ENCODE measurements at regions not wholly inside any gene's neighbourhood (a gene's known extent, or its start where the extent isn't known, plus 50 kb on each side); places are given as distances from the start of the nearest gene placed in this dataset.

DNA sequence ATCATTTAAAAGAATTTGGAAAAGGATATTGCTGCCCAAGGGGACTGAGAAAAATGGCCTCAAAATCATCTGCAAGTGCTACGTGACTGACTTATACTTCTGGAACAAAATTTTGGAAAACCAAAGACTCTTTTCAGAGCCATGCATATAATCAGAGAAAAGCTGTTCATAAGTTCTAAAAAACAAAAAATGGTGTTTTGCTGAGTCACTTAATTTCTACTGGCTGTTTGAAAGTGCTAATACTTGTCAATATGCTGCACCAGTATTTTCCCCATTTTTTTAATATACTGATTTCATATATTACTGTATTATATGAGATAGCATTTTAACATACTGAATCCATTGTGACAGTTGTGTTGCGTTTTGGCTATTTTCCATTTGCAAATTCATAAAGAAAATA is 61.5 kb upstream of the ZMAT1 start:
- Histone ChIP-seq H3K4me3 (no peak overlapping the region), H3K36me3 (no peaks in the 10 kb centered on the region), H3K27ac (no peak overlapping the region), H3K27me3 (replicated peaks; ENCODE audit: insufficient read depth) (no peaks in the 10 kb centered on the region), H3K4me1 (replicated peaks) (no peaks in the 10 kb centered on the region), H3K9me3 (no peaks in the 10 kb centered on the region)
- intact Hi-C loops (cut with DNase I): no loop called here
- DNase-seq (ENCODE audit: low spot score): no peak
- TF ChIP-seq POLR2A (IDR thresholded peaks at IDR 0.05) (no peak), POLR2AphosphoS5 (IDR thresholded peaks at IDR 0.05) (no peak)
- TF ChIP-seq, protein P1, sequence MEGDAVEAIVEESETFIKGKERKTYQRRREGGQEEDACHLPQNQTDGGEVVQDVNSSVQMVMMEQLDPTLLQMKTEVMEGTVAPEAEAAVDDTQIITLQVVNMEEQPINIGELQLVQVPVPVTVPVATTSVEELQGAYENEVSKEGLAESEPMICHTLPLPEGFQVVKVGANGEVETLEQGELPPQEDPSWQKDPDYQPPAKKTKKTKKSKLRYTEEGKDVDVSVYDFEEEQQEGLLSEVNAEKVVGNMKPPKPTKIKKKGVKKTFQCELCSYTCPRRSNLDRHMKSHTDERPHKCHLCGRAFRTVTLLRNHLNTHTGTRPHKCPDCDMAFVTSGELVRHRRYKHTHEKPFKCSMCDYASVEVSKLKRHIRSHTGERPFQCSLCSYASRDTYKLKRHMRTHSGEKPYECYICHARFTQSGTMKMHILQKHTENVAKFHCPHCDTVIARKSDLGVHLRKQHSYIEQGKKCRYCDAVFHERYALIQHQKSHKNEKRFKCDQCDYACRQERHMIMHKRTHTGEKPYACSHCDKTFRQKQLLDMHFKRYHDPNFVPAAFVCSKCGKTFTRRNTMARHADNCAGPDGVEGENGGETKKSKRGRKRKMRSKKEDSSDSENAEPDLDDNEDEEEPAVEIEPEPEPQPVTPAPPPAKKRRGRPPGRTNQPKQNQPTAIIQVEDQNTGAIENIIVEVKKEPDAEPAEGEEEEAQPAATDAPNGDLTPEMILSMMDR (IDR thresholded peaks at IDR 0.05): no peak
- WGBS: 86% methylated on average over 2 of the region's 2 CpGs

DNA sequence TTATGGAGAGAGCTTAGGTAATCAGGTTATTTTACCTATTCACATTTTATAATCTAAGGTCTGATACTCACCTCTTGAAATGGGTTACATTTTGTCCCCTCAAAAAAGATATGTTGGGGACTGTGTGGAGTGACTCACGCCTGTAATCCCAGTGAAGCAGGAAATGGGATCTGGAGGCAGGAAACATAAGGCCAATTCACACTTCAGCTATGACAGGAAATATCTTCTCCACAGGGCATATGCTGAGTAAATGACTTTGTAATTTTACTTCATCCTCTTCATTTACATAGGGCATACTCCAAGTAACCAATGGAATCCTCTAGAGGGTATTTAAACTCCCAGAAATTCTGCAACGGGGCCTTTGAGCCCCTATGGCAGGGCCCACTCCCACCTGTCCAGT is 54.8 kb upstream of the ZMAT1 start:
- Histone ChIP-seq H3K36me3 (no peaks in the 10 kb centered on the region), H3K27me3 (replicated peaks; ENCODE audit: insufficient read depth) (no peaks in the 10 kb centered on the region), H3K4me1 (replicated peaks) (no peaks in the 10 kb centered on the region), H3K4me3 (no peak overlapping the region), H3K27ac (no peak overlapping the region), H3K9me3 (no peaks in the 10 kb centered on the region)
- intact Hi-C loops (cut with DNase I): no loop called here
- 67% methylated on average over 2 of the region's 2 CpGs for whole genome bisulfite sequencing
- DNase-seq (ENCODE audit: low spot score): no peak
- TF ChIP-seq, protein P1 (IDR thresholded peaks at IDR 0.05): no peak

Data from prostate gland (tissue), 2 donors.